Neuronal stem cell (in vitro differentiated cells): ENCODE measurements at regions not wholly inside any gene's neighbourhood (a gene's known extent, or its start where the extent isn't known, plus 50 kb on each side); places are given as distances from the start of the nearest gene placed in this dataset.

ENCODE experiments used
- DNase-seq: peaks from one replicate; pipeline ENCODE4 v3.0.0-alpha.2; 2013; ENCODE audit warnings: low spot score
- H2AFZ ChIP-seq: one replicate; pipeline ENCODE4 v1.6.1; 2013; ENCODE audit warnings: mild to moderate bottlenecking, low read length, inconsistent platforms
- H2AK5ac ChIP-seq: 2 replicates; pipeline ENCODE4 v1.6.1; 2013; ENCODE audit warnings: low read depth, mild to moderate bottlenecking, inconsistent platforms, low read length, moderate library complexity, mixed read lengths
- H2BK120ac ChIP-seq: 2 replicates; pipeline ENCODE4 v1.6.1; 2013; ENCODE audit warnings: low read depth, mild to moderate bottlenecking, inconsistent platforms, low read length, moderate library complexity, mixed read lengths
- H2BK12ac ChIP-seq: one replicate; pipeline ENCODE4 v1.6.1; 2013; ENCODE audit warnings: low read length, inconsistent platforms
- H2BK15ac ChIP-seq: 2 replicates; pipeline ENCODE4 v1.6.1; 2013; ENCODE audit warnings: mild to moderate bottlenecking, low read length, inconsistent platforms, mixed read lengths
- H2BK5ac ChIP-seq: one replicate; pipeline ENCODE4 v1.6.1; 2013; ENCODE audit warnings: inconsistent platforms, mild to moderate bottlenecking, low read length, moderate library complexity
- H3K14ac ChIP-seq: one replicate; pipeline ENCODE4 v1.6.1; 2013; ENCODE audit warnings: low read length, inconsistent platforms
- H3K18ac ChIP-seq: 2 replicates; pipeline ENCODE4 v1.6.1; 2013; ENCODE audit warnings: low read length, inconsistent platforms
- H3K23ac ChIP-seq: 2 replicates; pipeline ENCODE4 v1.6.1; 2013; ENCODE audit warnings: low read depth, mild to moderate bottlenecking, mixed read lengths, low read length, inconsistent platforms; ENCODE audit not compliant: poor library complexity
- H3K27ac ChIP-seq: replicated peaks from 3 replicates; pipeline ENCODE4 v1.5.1; 2013; ENCODE audit warnings: low read length, inconsistent platforms
- H3K27me3 ChIP-seq, 3 experiments: 2 replicates each; pipeline ENCODE4 v1.6.1; 2013; ENCODE audit warnings: low read length in 3 of 3, mild to moderate bottlenecking in 2 of 3, inconsistent platforms in 1 of 3, low read depth in 1 of 3, mixed read lengths in 1 of 3, moderate library complexity in 1 of 3; ENCODE audit not compliant: control insufficient read depth in 3 of 3, insufficient read depth in 3 of 3
- H3K36me3 ChIP-seq, 2 donors: replicated peaks in 1 of 2; 2 replicates each; pipeline ENCODE4 v1.6.1; 2013; ENCODE audit warnings: low read length in 2 of 2; ENCODE audit not compliant: control insufficient read depth in 2 of 2, insufficient read depth in 2 of 2
- H3K4ac ChIP-seq: 2 replicates; pipeline ENCODE4 v1.6.1; 2013; ENCODE audit warnings: inconsistent platforms, mild to moderate bottlenecking, low read length, moderate library complexity
- H3K4me1 ChIP-seq, 2 donors: 1 replicate in 1 of 2; 2 replicates in 1 of 2; pipeline ENCODE4 v1.6.1; 2013; ENCODE audit warnings: low read length in 2 of 2, low read depth in 1 of 2; ENCODE audit not compliant: control insufficient read depth in 2 of 2, insufficient read depth in 1 of 2
- H3K4me2 ChIP-seq: one replicate; pipeline ENCODE4 v1.6.1; 2013; ENCODE audit warnings: mild to moderate bottlenecking, low read length, inconsistent platforms; ENCODE audit not compliant: insufficient read depth, poor library complexity, severe bottlenecking
- H3K4me3 ChIP-seq, 2 donors: 2 replicates each; pipeline ENCODE4 v1.5.1; 2013; ENCODE audit warnings: low read length in 2 of 2, mild to moderate bottlenecking in 2 of 2, inconsistent platforms in 1 of 2, moderate library complexity in 1 of 2
- H3K79me1 ChIP-seq: one replicate; pipeline ENCODE4 v1.6.1; 2013; ENCODE audit warnings: low read depth, mild to moderate bottlenecking, inconsistent platforms, low read length, moderate library complexity
- H3K9ac ChIP-seq: one replicate; pipeline ENCODE4 v1.6.1; 2013; ENCODE audit warnings: mild to moderate bottlenecking, low read depth, low read length, inconsistent platforms; ENCODE audit not compliant: poor library complexity
- H3K9me3 ChIP-seq, 2 donors: replicated peaks in 1 of 2; 2 replicates each; pipeline versions ENCODE3 to v1.6.1; 2013; ENCODE audit warnings: low read length in 2 of 2, mild to moderate bottlenecking in 2 of 2, inconsistent platforms in 1 of 2, low read depth in 1 of 2, mixed read lengths in 1 of 2, moderate library complexity in 1 of 2; ENCODE audit not compliant: control insufficient read depth in 2 of 2, insufficient read depth in 1 of 2
- H4K8ac ChIP-seq: one replicate; pipeline ENCODE4 v1.6.1; 2013; ENCODE audit warnings: low read depth, mild to moderate bottlenecking, inconsistent platforms, low read length, moderate library complexity
- H4K91ac ChIP-seq: one replicate; pipeline ENCODE4 v1.6.1; 2013; ENCODE audit warnings: low read length, low read depth, mild to moderate bottlenecking, inconsistent platforms; ENCODE audit not compliant: poor library complexity
- WGBS, 2 donors: extraction: QIAGEN DNeasy Blood & Tissue Kit; methylation state at CpG; one replicate each; pipeline ENCODE4 v1.1.7; 2013; ENCODE audit warnings: missing lambda C conversion rate in 2 of 2, mixed read lengths in 1 of 2; ENCODE audit not compliant: insufficient read length in 2 of 2, insufficient replicate concordance in 1 of 2; ENCODE audit errors: extremely low coverage in 2 of 2; 5-methylcytosine and 5-hydroxymethylcytosine counted together

- no peak overlapping the region for H2BK15ac ChIP-seq
- H3K23ac ChIP-seq: no peak overlapping the region
- H2BK120ac ChIP-seq: no peak overlapping the region
- no peaks in the 10 kb centered on the region for H3K9me3 ChIP-seq
- H2AFZ ChIP-seq: no peak overlapping the region
- no peak overlapping the region for H3K4ac ChIP-seq
- no peak overlapping the region for H4K91ac ChIP-seq
- no peaks in the 10 kb centered on the region for H3K4me1 ChIP-seq
- no peak overlapping the region for H4K8ac ChIP-seq
- no peak overlapping the region for H3K4me3 ChIP-seq
- H3K27ac ChIP-seq: no peak overlapping the region
- H3K4me2 ChIP-seq: no peak overlapping the region
- H3K18ac ChIP-seq: no peak overlapping the region
- H3K14ac ChIP-seq: no peak overlapping the region
- no peaks in the 10 kb centered on the region for H3K79me1 ChIP-seq
- H3K36me3 ChIP-seq: no peaks in the 10 kb centered on the region
- no CpG with 5 or more reads among the region's 2 CpGs for WGBS, 2 donors
- no peak overlapping the region for H2BK5ac ChIP-seq
- H2AK5ac ChIP-seq: no peak overlapping the region
- H2BK12ac ChIP-seq: no peak overlapping the region
- H3K27me3 ChIP-seq: no peaks in the 10 kb centered on the region
- DNase-seq: no peak
- H3K9ac ChIP-seq: no peak overlapping the region
Observed at GRCh38 chr2:147660680-147661079, 184.1 kb upstream of the ACVR2A start.

DNA sequence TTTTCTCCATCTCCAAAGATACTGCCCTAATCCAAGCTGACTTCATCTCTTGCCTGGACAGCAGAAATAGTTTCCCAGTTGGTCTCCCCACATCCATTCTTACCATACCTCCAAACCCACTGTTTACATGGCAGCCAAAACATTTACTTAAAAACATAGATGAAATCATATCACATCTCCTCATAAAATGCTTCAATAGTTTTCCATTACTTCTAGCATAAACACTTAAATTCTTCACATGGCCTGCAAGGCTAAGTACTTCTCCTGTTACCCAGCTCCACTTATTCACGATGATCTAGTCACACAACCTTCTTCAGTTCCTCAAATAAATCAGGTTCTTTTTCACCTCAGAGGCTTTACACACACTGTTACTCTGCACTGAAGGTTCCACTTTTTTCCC is 185.8 kb upstream of the ACVR2A start:
- Histone ChIP-seq H3K23ac (no peak overlapping the region), H2BK15ac (no peak overlapping the region), H3K9me3 (no peaks in the 10 kb centered on the region), H3K36me3 (no peaks in the 10 kb centered on the region), H3K4me1 (no peaks in the 10 kb centered on the region), H3K4me2 (no peak overlapping the region), H2AK5ac (no peak overlapping the region), H4K8ac (no peak overlapping the region), H3K4me3 (no peak overlapping the region), H2BK5ac (no peak overlapping the region), H3K14ac (no peak overlapping the region), H3K27ac (no peak overlapping the region), H2AFZ (no peak overlapping the region), H3K79me1 (no peaks in the 10 kb centered on the region), H3K4ac (no peak overlapping the region), H3K27me3 (no peaks in the 10 kb centered on the region), H2BK120ac (no peak overlapping the region), H3K18ac (no peak overlapping the region), H2BK12ac (no peak overlapping the region), H3K9ac (no peak overlapping the region), H4K91ac (no peak overlapping the region)
- no CpG with 5 or more reads among the region's 1 CpG for WGBS, 2 donors
- no peak for DNase-seq

GRCh38 chr2:147657086-147658000 is 187.5 kb upstream of the ACVR2A start:
- no peak overlapping the region for H3K4me3 ChIP-seq
- no peak overlapping the region for H3K14ac ChIP-seq
- no peak overlapping the region for H3K9ac ChIP-seq
- no peak overlapping the region for H2BK5ac ChIP-seq
- DNase-seq: no peak
- no peaks in the 10 kb centered on the region for H3K9me3 ChIP-seq
- no peak overlapping the region for H4K91ac ChIP-seq
- H3K4me2 ChIP-seq: no peak overlapping the region
- H2AK5ac ChIP-seq: no peak overlapping the region
- H3K4me1 ChIP-seq: no peaks in the 10 kb centered on the region
- H3K27ac ChIP-seq: no peak overlapping the region
- no peak overlapping the region for H3K23ac ChIP-seq
- no peaks in the 10 kb centered on the region for H3K27me3 ChIP-seq
- no peak overlapping the region for H2AFZ ChIP-seq
- no peak overlapping the region for H2BK15ac ChIP-seq
- H3K36me3 ChIP-seq: no peaks in the 10 kb centered on the region
- WGBS, 2 donors: no CpG with 5 or more reads among the region's 2 CpGs
- no peaks in the 10 kb centered on the region for H3K79me1 ChIP-seq
- H4K8ac ChIP-seq: no peak overlapping the region
- H2BK12ac ChIP-seq: no peak overlapping the region
- H3K18ac ChIP-seq: no peak overlapping the region
- no peak overlapping the region for H3K4ac ChIP-seq
- no peak overlapping the region for H2BK120ac ChIP-seq

GRCh38 chr2:147649998-147650397 is 194.8 kb upstream of the ACVR2A start:
- Histone ChIP-seq H2BK15ac (no peak overlapping the region), H3K27ac (no peak overlapping the region), H4K8ac (no peak overlapping the region), H2BK5ac (no peak overlapping the region), H2AFZ (peak overlapping the region; percentile 64), H3K4me3 (no peak overlapping the region), H3K9me3 (no peaks in the 10 kb centered on the region), H3K18ac (no peak overlapping the region), H3K14ac (no peak overlapping the region), H3K36me3 (no peaks in the 10 kb centered on the region), H4K91ac (no peak overlapping the region), H2AK5ac (no peak overlapping the region), H2BK120ac (no peak overlapping the region), H3K23ac (no peak overlapping the region), H2BK12ac (no peak overlapping the region), H3K79me1 (no peaks in the 10 kb centered on the region), H3K27me3 (no peaks in the 10 kb centered on the region), H3K4ac (no peak overlapping the region), H3K9ac (no peak overlapping the region), H3K4me2 (no peak overlapping the region), H3K4me1 (peaks cover 13 to 18% of the 10 kb centered on the region in 2 donors)
- WGBS, 2 donors: no CpG with 5 or more reads among the region's 6 CpGs
- no peak for DNase-seq
